Breast epithelium (tissue), 4 donors: ENCODE measurements at regions not wholly inside any gene's neighbourhood (a gene's known extent, or its start where the extent isn't known, plus 50 kb on each side); places are given as distances from the start of the nearest gene placed in this dataset.

ENCODE experiments used
- DNase-seq, 2 donors: peaks; one replicate each; pipeline ENCODE4 v3.0.0-alpha.2; 2019; ENCODE audit warnings: low spot score in 2 of 2
- H3K27ac ChIP-seq, 2 donors: fragments of 200-600 bp; sonication (generic) in 1 of 2; one replicate each; pipeline ENCODE4 v1.5.1; 2016 to 2019; ENCODE audit warnings: mild to moderate bottlenecking in 1 of 2
- H3K27me3 ChIP-seq, 2 donors: fragments of 200-600 bp; sonication (generic) in 1 of 2; one replicate each; pipeline versions ENCODE4 v1.5.1 to v1.6.0; 2017 to 2019; ENCODE audit warnings: control low read depth in 1 of 2, mild to moderate bottlenecking in 1 of 2
- H3K36me3 ChIP-seq: fragments of 200-600 bp; one replicate; pipeline ENCODE4 v1.5.1; 2019
- H3K4me1 ChIP-seq, 2 donors: fragments of 200-600 bp; sonication (generic); one replicate each; pipeline ENCODE4 v1.5.1; 2016 to 2019; ENCODE audit warnings: control low read depth in 1 of 2
- H3K4me3 ChIP-seq, 3 donors: fragments of 200-600 bp; sonication (generic); 1 replicate in 2 of 3; 2 replicates in 1 of 3; pipeline ENCODE4 v1.5.1; 2016 to 2019; ENCODE audit warnings: mild to moderate bottlenecking in 3 of 3, moderate library complexity in 2 of 3
- H3K9me3 ChIP-seq, 2 donors: fragments of 200-600 bp; sonication (generic) in 1 of 2; one replicate each; pipeline ENCODE4 v1.5.1; 2016 to 2019; ENCODE audit warnings: control low read depth in 1 of 2
- CTCF ChIP-seq, 3 donors: fragments of 450-650 bp; IDR thresholded peaks; one replicate each; pipeline ENCODE4 v1.5.1; 2016 to 2017; ENCODE audit warnings: antibody characterized with exemption in 3 of 3, mild to moderate bottlenecking in 3 of 3, moderate library complexity in 3 of 3
- POLR2A ChIP-seq: fragments of 450-650 bp; IDR thresholded peaks from one replicate; pipeline ENCODE4 v1.6.1; 2016; ENCODE audit warnings: antibody characterized with exemption, mild to moderate bottlenecking, moderate library complexity
- POLR2AphosphoS5 ChIP-seq, 3 donors: sonication (generic); formaldehyde crosslinking; IDR thresholded peaks; one replicate each; pipeline ENCODE4 v1.6.1; 2017; ENCODE audit warnings: antibody characterized with exemption in 3 of 3
- intact Hi-C: fragments of 100-400 bp; cut with DNase I; formaldehyde crosslinking; loops from one replicate; pipeline ENCODE4 v1.15.1; 2023; ENCODE audit warnings: low total_unique reads

GRCh38 chr19:29267701-29268100 lies 54.8 kb upstream of the UQCRFS1 start:
- Histone ChIP-seq H3K36me3 (no peaks in the 10 kb centered on the region), H3K4me3 (no peak overlapping the region), H3K9me3 (no peaks in the 10 kb centered on the region), H3K4me1 (no peaks in the 10 kb centered on the region), H3K27ac (no peak overlapping the region), H3K27me3 (peaks cover 2 to 26% of the 10 kb centered on the region in 2 donors)
- DNase-seq, result no peak
- intact Hi-C loops, result no loop called here
- TF ChIP-seq POLR2AphosphoS5 (IDR thresholded peaks at IDR 0.05), result no peak
- no peak for TF ChIP-seq CTCF (IDR thresholded peaks at IDR 0.05)
- no peak for TF ChIP-seq POLR2A

GRCh38 chr19:29268103-29268502 lies 55.2 kb upstream of the UQCRFS1 start:
- Histone ChIP-seq H3K9me3 (no peaks in the 10 kb centered on the region), H3K36me3 (no peaks in the 10 kb centered on the region), H3K4me1 (no peaks in the 10 kb centered on the region), H3K27me3 (peaks cover 2 to 26% of the 10 kb centered on the region in 2 donors), H3K4me3 (no peak overlapping the region), H3K27ac (no peak overlapping the region)
- no peak for TF ChIP-seq POLR2AphosphoS5 (IDR thresholded peaks at IDR 0.05)
- no peak for TF ChIP-seq CTCF (IDR thresholded peaks at IDR 0.05)
- no peak for TF ChIP-seq POLR2A
- intact Hi-C loops, result no loop called here
- DNase-seq, result no peak

GRCh38 chr19:29268721-29269393 lies 55.9 kb upstream of the UQCRFS1 start:
- Histone ChIP-seq H3K27me3 (peaks cover 2 to 29% of the 10 kb centered on the region in 2 donors), H3K4me1 (no peaks in the 10 kb centered on the region), H3K27ac (no peak overlapping the region), H3K36me3 (no peaks in the 10 kb centered on the region), H3K9me3 (no peaks in the 10 kb centered on the region), H3K4me3 (no peak overlapping the region)
- TF ChIP-seq POLR2AphosphoS5 (IDR thresholded peaks at IDR 0.05), result no peak
- no peak for TF ChIP-seq POLR2A
- no peak for TF ChIP-seq CTCF (IDR thresholded peaks at IDR 0.05)
- intact Hi-C loops, result no loop called here
- no peak for DNase-seq

- DNase-seq, result no peak
- no peak overlapping the region for H3K4me3 ChIP-seq
- no peaks in the 10 kb centered on the region for H3K4me1 ChIP-seq
- H3K9me3 ChIP-seq, result no peaks in the 10 kb centered on the region
- H3K36me3 ChIP-seq, result no peaks in the 10 kb centered on the region
- H3K27me3 ChIP-seq, result peaks cover 2 to 29% of the 10 kb centered on the region in 2 donors
- intact Hi-C loops, result loop anchor here (5.0 kb wide), 1 partner anchor 412 kb away; no protein-coding TSS in a partner anchor
- TF ChIP-seq CTCF (IDR thresholded peaks at IDR 0.05) (no peak), POLR2AphosphoS5 (IDR thresholded peaks at IDR 0.05) (no peak), POLR2A (no peak)
- no peak overlapping the region for H3K27ac ChIP-seq
Measured at GRCh38 chr19:29269641-29270040, 56.7 kb upstream of the UQCRFS1 start.

GRCh38 chr19:29271341-29271740 lies 58.4 kb upstream of the UQCRFS1 start:
- DNase-seq, result no peak
- Histone ChIP-seq H3K27me3 (peaks cover 1 to 24% of the 10 kb centered on the region in 2 donors), H3K27ac (no peak overlapping the region), H3K36me3 (no peaks in the 10 kb centered on the region), H3K9me3 (no peaks in the 10 kb centered on the region), H3K4me1 (no peaks in the 10 kb centered on the region), H3K4me3 (no peak overlapping the region)
- intact Hi-C loops, result loop anchor here (5.0 kb wide), 1 partner anchor 414 kb away; no protein-coding TSS in a partner anchor
- TF ChIP-seq CTCF (IDR thresholded peaks at IDR 0.05), result no peak
- no peak for TF ChIP-seq POLR2AphosphoS5 (IDR thresholded peaks at IDR 0.05)
- TF ChIP-seq POLR2A, result no peak
